Epithelial cell of esophagus (primary cell): ENCODE measurements at regions not wholly inside any gene's neighbourhood (a gene's known extent, or its start where the extent isn't known, plus 50 kb on each side); places are given as distances from the start of the nearest gene placed in this dataset.
"Not testable (repeated sequence)": the region's sequence is repeated elsewhere in the genome, so short reads cannot be mapped to it uniquely, and the experiment has no call there.

Experiments used
- DNase-seq: peaks from one replicate; pipeline ENCODE4 v3.0.0; 2010; ENCODE audit warnings: low read depth
- H3K4me3 ChIP-seq: 2 replicates; pipeline ENCODE4 v1.5.1; 2011; ENCODE audit warnings: mild to moderate bottlenecking, low read length, control low read depth
- CTCF ChIP-seq: IDR thresholded peaks from 2 replicates; pipeline ENCODE4 v1.5.1; 2011; ENCODE audit warnings: low read depth, mild to moderate bottlenecking, low read length, control low read depth, inconsistent platforms; ENCODE audit not compliant: insufficient read depth; ENCODE audit errors: missing control alignments

- peak; percentile 41 for DNase-seq
- no peak overlapping the region for H3K4me3 ChIP-seq
Measured at GRCh38 chr15:20341901-20342600, 199.5 kb downstream of the GOLGA6L6 start.

GRCh38 chr15:20340931-20341661 is 200.5 kb downstream of the GOLGA6L6 start:
- no peak for TF ChIP-seq CTCF
- no peak overlapping the region for H3K4me3 ChIP-seq
- DNase-seq: peak; percentile 41

More at GRCh38 chr15:20341901-20342600, 199.5 kb downstream of the GOLGA6L6 start:
- no peak for TF ChIP-seq CTCF

DNA sequence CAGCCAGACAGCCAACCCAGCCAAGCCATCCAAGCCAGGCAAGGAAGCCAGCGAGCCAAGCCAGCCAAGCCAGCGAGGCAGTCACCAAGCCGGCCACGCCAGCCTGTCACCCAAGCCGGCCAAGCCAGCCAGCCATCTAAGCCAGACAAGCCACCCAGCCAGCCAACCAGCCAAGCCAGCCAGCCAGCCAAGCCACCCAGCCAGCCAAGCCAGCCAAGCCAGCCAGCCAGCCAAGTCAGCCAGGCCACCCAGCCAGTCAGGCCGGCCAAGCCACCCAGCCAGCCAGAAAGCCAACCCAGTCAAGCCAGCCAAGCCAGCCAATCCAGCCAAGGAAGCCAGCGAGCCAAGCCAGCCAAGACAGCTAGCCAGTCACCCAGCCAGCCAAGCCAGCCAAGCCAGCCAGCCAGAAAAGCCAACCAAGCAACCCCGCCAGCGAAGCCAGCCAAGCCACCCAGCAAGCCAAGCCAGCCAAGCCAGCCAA is 201.2 kb downstream of the GOLGA6L6 start:
- TF ChIP-seq CTCF: no peak
- DNase-seq: peak; percentile 35
- no peak overlapping the region for H3K4me3 ChIP-seq

DNA sequence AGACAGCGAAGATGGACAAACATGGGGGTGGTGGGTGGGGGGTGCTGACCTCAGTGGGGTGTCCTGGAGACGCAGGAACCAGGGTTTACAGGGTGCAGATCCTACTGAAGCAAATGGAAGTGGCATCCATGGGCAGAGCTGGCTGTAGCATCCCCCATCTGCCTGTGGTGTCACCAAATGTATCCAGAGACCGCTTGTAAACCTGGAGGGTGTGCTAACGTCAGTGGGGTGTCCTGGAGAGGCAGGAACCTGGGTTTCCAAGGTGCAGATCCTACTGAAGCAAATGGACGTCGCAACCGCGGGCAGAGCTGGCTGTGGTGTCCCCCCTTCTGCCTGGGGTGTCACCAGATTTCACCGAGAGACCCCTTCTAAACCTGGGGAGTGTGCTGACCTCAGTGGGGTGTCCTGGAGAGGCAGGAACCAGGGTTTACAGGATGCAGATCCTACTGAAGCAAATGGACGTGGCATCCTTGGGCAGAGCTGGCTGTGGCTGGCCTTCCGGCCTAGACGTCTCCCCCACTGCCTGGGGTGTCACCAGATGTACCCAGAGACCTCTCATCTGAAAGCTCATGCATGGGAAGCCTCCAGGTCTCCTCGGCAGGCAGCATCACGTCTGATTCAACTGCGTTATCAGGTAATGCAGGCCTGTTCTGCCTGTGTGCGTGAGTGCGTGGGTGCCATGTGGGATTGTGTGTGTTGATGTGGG is 202.4 kb downstream of the GOLGA6L6 start:
- H3K4me3 ChIP-seq: not testable (repeated sequence)

DNA sequence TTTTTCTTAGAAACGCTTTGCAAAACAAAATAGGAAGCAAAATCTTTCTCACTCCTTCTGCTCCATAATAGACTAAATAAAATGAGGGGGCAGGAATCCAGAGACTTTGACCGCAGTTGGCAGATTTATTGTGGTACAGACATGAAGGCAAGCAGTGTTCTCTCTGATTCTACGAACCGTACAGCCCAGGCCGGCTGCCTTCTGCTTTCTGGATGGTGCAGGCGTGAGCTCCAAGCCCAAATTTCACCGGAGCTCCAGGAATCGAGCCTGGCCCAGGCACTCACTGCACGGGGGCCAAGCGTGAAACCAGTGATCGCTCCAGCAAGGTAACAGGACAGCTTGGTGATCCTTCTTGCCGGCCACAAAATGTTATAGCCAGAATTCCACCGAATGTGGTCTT is 202.9 kb downstream of the GOLGA6L6 start:
- DNase-seq, H3K4me3 ChIP-seq: not testable (repeated sequence)

More for the DNA sequence above, 202.4 kb downstream of the GOLGA6L6 start:
- not testable (repeated sequence) for DNase-seq

DNA sequence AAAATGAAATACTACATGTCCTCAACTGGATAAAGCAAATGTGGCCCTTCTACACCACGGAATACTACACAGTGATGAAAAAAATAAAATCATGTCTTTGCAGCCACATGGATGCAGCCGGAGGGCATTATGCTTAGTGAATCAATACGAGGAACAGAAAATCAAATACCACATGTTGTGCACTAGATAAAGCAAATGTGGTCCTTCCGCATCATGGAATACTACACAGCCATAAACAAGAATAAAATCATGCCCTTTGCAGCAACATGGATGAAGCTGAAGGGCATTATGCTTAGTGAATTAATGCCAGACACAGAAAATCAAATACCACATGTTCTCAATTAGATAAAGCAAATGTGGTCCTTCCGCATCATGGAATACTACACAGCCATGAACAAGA is 204.4 kb downstream of the GOLGA6L6 start:
- DNase-seq, H3K4me3 ChIP-seq: not testable (repeated sequence)

- H3K4me3 ChIP-seq, DNase-seq: not testable (repeated sequence)
Measured at GRCh38 chr15:20334451-20334850, 207.1 kb downstream of the GOLGA6L6 start.

GRCh38 chr15:20325751-20326150 is 215.8 kb downstream of the GOLGA6L6 start:
- DNase-seq: not testable (repeated sequence)

GRCh38 chr15:20317132-20317531 is 224.5 kb downstream of the GOLGA6L6 start:
- not testable (repeated sequence) for DNase-seq, H3K4me3 ChIP-seq

More at GRCh38 chr15:20325751-20326150, 215.8 kb downstream of the GOLGA6L6 start:
- H3K4me3 ChIP-seq: not testable (repeated sequence)

DNA sequence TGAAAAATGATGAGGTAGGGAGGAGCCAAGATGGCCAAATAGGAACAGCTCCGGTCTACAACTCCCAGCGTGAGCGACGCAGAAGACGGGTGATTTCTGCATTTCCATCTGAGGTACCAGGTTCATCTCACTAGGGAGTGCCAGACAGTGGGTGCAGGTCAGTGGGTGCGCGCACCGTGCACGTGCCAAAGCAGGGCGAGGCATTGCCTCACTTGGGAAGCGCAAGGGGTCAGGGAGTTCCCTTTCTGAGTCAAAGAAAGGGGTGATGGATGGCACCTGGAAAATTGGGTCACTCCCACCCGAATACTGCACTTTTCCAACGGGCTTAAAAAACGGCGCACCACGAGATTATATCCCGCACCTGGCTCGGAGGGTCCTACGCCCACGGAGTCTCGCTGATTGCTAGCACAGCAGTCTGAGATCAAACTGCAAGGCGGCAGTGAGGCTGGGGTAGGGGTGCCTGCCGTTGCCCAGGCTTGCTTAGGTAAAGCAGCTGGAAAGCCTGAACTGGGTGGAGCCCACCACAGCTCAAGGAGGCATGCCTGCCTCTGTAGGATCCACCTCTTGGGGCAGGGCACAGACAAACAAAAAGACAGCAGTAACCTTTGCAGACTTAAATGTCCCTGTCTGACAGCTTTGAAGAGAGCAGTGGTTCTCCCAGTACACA is 230.5 kb downstream of the GOLGA6L6 start:
- not testable (repeated sequence) for DNase-seq

More for the DNA sequence above, 230.5 kb downstream of the GOLGA6L6 start:
- not testable (repeated sequence) for H3K4me3 ChIP-seq
